GM08714 (cell line): ENCODE measurements at regions not wholly inside any gene's neighbourhood (a gene's known extent, or its start where the extent isn't known, plus 50 kb on each side); places are given as distances from the start of the nearest gene placed in this dataset.

ENCODE experiments used
- H3K4me3 ChIP-seq: fragments of 200-500 bp; sonication (Bioruptor generic); 2 replicates; pipeline ENCODE4 v1.5.1; 2014; ENCODE audit warnings: mild to moderate bottlenecking, low read length, inconsistent platforms
- ZNF274 ChIP-seq: IDR thresholded peaks from 2 replicates; pipeline ENCODE4 v1.6.1; 2012; ENCODE audit warnings: mild to moderate bottlenecking, low read depth, low read length

DNA sequence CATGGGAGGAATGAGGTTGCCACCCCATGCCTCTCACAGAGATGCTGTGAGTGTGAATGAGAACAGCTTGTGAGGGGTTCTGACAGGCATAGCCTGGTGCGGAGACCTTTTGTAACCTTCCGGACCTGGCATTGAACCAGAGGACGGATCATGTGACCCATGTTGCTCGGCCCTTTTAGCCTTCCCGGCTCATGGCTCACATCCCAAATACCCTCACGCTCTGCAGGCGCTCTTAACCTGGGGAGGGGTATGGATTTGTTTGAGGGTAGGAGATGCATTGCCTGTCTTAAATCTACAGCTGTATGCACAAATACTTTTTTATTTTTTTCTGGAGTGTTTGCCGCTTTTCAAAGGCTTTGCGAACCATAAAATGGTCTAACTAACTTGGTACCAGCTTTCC, 102.4 kb upstream of the CRHR1 start:
- TF ChIP-seq ZNF274 = no peak
- no peak overlapping the region for H3K4me3 ChIP-seq

DNA sequence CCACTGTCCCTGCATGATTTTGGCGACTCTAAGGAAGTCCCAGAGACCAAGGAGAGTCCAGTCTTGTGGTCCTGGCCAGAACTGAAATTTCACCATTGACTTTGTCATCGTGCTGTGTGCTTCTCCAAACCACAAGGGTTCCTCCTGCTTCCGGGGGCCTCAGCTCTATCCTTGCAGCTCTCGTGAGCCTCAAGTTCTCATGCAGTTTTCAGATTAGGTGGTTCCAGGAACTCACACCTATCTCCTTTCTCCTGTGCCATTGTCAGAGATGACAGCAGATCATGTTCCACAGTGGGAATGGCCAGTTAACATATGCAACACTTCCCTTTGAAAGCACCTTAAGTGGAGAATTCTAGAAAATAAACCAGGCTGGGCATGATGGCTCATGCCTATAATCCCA, 97.9 kb upstream of the CRHR1 start:
- H3K4me3 ChIP-seq = no peak overlapping the region
- TF ChIP-seq ZNF274 = no peak

- H3K4me3 ChIP-seq = no peak overlapping the region
- no peak for TF ChIP-seq ZNF274
These were observed 96.5 kb upstream of the CRHR1 start for GRCh38 chr17:45687594-45687993.

- TF ChIP-seq ZNF274 = no peak
- H3K4me3 ChIP-seq = no peak overlapping the region
These were observed 95.8 kb upstream of the CRHR1 start for GRCh38 chr17:45688353-45688752.

DNA sequence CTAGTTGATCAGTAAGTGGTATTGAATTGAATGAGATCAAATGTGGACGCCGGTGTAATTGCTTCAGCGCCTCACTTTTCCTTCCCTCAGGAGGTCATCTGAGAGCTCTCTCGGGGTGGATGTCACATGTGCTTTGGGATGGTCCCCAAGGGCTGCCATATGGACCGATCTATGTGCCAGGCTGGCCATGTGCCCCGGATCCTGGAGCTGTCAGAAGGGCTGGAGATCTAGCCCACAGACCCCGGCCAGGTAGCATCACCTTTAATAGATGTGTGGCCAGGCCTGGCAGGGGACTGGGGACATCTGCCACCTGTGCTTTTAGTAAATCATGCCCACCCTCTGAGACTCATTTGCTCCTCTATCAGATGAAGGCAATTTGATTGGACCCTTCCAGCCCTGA, 95.3 kb upstream of the CRHR1 start:
- no peak for TF ChIP-seq ZNF274
- no peak overlapping the region for H3K4me3 ChIP-seq

GRCh38 chr17:45689451-45689850, 94.7 kb upstream of the CRHR1 start:
- H3K4me3 ChIP-seq = no peak overlapping the region
- no peak for TF ChIP-seq ZNF274

DNA sequence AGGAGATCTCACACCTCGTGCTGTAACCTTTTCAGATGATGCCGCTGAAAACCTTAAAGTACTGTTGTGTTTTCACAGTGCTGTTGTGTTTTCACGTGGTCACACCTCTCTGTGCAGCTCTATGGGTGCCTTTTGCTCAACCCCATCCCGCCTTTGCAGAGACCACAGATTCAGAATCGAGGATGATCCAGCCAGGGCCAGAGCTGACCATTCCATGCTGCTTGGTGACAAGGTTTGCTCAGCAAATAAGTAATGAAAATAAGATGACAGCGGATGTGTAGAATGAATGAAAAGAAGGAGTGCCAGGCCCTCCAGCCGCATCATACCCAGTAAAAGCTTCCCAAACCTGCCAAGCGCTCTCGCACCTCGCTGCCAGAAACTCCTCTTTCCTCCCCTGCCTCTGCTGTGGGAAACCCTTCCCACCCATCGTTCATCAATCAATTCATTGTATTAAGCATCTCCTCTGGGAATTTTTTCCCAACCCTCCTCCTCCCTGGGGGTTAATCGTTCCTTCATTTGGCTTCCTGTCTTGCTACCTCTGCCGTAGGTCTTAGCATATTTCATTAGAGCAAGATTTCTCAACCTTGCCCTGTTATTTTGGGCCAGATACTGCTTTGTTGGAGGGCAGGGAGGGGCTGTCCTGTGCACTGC, 93.4 kb upstream of the CRHR1 start:
- no peak for TF ChIP-seq ZNF274
- H3K4me3 ChIP-seq = no peak overlapping the region

- no peak overlapping the region for H3K4me3 ChIP-seq
- no peak for TF ChIP-seq ZNF274
These were observed 91.5 kb upstream of the CRHR1 start for GRCh38 chr17:45692661-45693060.

DNA sequence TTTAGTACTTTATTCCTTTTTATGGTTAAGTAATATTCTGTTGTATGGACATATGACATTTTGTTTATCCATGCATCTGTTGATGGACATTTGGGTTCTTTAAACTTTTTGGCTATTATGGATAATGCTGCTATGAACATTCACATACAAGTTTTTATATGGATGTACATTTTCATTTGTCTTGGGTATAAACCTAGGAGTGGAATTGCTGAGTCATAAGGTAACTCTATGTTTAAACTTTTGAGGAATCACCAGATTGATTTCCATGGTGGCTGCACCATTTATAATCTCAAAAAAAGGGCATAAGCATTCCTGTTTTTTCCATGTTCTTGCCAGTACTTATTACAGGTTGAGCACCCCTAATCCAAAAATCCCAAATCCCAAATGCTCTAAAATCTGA, 90.3 kb upstream of the CRHR1 start:
- no peak for TF ChIP-seq ZNF274
- H3K4me3 ChIP-seq = no peak overlapping the region

DNA sequence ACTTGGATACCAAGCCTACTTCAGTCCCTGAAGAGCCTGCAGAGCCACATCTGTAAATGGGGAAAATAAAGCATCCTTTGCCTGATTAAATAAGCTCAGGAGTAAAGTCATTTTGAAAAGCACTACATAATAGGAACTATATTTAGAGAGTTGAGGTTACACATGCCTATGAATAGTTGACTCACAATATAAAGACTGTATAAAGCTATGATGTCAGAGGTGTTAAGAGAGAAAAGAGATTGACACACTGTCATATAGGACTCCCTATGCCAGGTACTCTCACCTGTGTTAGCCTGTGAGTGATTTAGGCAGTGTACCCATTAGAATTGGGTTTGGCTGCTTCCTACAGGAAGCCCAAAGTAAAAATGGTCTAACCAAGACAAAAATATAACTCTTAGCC, 87.7 kb upstream of the CRHR1 start:
- TF ChIP-seq ZNF274 = no peak
- no peak overlapping the region for H3K4me3 ChIP-seq

DNA sequence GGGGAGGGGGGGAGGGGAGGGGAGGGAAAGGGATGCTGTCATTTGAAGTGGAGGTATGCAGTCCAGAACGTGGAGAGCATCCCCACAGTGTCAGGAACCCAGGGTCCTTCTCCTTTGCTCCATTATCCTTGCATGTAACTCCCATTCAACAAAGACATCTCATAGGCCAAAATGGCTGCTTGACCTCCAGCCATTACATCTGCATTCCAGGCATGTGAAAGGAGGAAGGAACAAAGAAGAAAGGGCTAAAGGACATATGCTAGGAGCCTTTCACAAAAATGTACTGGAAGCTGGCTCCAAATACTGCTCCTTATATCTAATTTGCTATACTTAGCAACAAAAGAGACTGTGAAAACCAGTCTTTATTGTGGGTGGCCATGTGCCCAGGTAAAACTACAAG, 87.0 kb upstream of the CRHR1 start:
- H3K4me3 ChIP-seq = no peak overlapping the region
- TF ChIP-seq ZNF274 = no peak

DNA sequence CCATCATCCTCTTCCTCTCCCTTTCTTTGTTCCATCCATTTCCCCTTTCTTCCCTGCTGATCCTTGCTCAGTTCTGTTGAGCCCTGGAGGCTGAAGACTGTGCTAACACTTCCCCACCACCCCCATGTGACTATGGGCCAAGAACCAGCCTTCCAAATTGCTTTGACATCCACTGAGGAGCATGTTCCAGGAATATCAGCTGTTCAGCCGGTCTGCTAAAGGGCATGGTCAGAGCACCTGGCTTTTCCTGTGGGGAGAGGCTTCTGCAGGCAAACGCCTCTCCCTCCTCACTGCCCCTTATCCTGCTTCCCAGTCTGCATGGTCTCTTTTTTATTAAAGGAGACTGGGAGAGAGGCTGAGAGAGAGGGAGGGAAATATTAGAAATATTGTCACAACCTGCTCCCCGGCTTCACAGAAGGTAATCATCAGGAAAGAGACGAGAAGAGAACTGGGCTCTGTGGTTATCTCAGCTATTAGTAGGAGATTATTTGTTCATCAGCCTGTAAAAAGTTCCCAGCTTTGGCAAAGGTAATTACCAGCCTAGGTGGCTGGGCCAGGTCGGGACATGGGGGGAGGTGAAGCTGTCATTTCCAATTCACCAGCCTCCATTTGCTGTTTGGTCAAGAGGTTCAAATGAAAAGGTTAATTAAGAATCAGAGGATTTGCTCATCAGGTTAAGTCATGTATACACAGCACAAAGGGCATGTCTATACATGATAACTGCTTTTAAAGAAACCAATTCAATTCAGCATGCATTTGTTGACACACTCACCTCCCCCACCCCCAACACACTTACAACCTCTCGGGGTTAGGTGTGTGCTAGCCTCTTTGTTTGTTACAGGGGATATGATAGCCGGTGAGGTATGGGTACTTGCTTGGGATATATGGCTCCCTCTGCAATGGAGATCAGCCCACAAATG, 83.7 kb upstream of the CRHR1 start:
- TF ChIP-seq ZNF274 = no peak
- no peak overlapping the region for H3K4me3 ChIP-seq

DNA sequence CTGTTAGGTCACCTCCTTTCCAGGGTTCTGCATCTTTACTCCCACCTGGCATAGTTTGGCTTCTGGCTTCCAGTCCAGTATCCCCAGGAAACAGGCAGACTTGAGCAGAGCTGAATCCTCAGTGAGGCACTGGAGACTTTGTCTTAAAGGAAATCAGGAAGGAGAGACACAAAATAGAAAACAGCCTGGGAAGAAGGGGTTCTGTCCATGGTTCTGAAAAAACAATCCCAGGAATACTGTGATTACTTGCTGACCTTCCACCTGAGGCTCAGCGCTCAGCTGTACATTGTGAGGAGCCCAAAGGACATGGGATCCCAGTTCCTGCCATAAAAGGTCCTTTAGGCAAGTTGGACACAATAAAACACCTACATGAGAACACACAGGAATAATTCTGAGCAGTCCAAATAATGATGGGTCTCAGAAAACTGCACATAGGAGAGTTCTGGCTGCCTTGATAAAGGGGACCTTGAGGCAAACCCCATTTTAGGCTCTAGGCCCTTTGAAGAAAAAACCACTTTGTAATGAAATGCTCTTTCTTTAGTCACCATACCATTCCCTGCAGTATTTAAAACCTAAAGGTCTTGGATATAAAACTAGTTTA, 81.4 kb upstream of the CRHR1 start:
- no peak overlapping the region for H3K4me3 ChIP-seq
- TF ChIP-seq ZNF274 = no peak

- TF ChIP-seq ZNF274 = no peak
- H3K4me3 ChIP-seq = no peak overlapping the region
These were observed 80.8 kb upstream of the CRHR1 start for GRCh38 chr17:45703348-45703747.

GRCh38 chr17:45703806-45704205, 80.3 kb upstream of the CRHR1 start:
- H3K4me3 ChIP-seq = no peak overlapping the region
- no peak for TF ChIP-seq ZNF274
